ENCODE measurements at regions not wholly inside any gene's neighbourhood (a gene's known extent, or its start where the extent isn't known, plus 50 kb on each side); places are given as distances from the start of the nearest gene placed in this dataset.

DNA sequence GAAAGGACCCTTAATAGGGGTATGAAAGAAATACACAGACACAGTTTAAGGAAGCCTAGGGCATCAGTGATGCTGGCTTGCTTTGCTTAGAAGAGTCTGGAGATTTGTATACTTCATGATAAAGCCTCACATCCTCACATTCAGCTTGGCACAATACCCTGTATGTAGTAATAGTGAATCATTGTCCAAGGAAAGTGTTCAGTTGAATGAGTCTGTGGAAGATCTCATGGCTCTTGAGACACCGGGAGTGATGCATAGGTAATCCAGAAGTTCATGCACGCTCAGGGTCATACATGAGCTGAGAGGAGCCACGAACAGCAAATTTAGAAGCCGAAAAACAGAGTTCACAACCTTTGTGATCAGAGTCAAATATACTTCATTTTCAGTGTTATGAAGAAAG lies 537.2 kb upstream of the TMPRSS15 start:
- DNase-seq (ENCODE audit: low read depth in 2 of 3, low spot score in 1 of 3): no peak

- DNase-seq (ENCODE audit: low read depth in 2 of 3, low spot score in 1 of 3): no peak
Measured at GRCh38 chr21:18950045-18950740, 546.6 kb upstream of the TMPRSS15 start.

GRCh38 chr21:18951271-18952038 lies 547.9 kb upstream of the TMPRSS15 start:
- DNase-seq (ENCODE audit: low read depth in 2 of 3, low spot score in 1 of 3): no peak

- no peak for DNase-seq (ENCODE audit: low read depth in 2 of 3, low spot score in 1 of 3)
Measured at GRCh38 chr21:18954441-18954844, 550.9 kb upstream of the TMPRSS15 start.

- no peak for DNase-seq (ENCODE audit: low read depth in 2 of 3, low spot score in 1 of 3)
Measured at GRCh38 chr21:18959817-18960216, 556.2 kb upstream of the TMPRSS15 start.

DNA sequence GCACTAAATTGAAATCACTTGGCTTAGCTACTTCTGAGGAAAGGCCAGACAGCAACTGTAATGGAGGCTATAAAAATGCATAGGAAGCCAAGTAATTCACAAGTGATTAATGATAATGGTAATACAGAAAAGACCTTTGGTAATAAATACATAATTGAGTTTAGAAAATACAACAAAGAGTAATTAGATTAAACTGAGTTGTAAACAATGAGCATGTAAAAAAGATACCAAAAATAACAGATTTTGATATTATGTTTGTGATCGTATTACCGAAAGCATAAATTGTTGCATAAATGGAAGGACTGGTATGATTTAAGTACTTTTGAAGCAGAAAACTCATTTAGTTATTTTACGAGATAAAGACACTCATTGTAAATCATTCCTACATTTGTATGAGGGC lies 556.7 kb upstream of the TMPRSS15 start:
- DNase-seq (ENCODE audit: low read depth in 2 of 3, low spot score in 1 of 3): no peak

DNA sequence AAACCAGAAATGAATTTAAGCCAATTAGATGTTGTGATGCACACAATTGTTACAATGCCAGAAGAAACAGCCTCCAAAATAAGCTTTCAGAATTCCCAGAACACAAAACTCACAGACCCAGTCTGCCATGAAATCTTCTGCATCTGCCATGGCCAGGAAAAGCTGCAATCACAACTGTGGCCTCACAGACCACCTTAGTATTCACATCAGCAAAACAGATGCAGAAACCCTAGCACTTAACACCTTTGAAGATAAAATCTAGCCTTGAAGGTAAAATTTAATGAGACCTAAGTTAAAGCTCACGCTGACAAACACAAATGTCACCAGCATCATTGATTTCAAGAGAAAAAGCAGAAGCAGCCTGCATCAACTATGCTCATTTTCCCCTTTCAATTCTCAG lies 566.8 kb upstream of the TMPRSS15 start:
- DNase-seq (ENCODE audit: low read depth in 2 of 3, low spot score in 1 of 3): no peak

- DNase-seq (ENCODE audit: low read depth in 2 of 3, low spot score in 1 of 3): no peak
Measured at GRCh38 chr21:18970941-18971340, 567.4 kb upstream of the TMPRSS15 start.

- no peak for DNase-seq (ENCODE audit: low read depth in 2 of 3, low spot score in 1 of 3)
Measured at GRCh38 chr21:18985584-18985983, 582.0 kb upstream of the TMPRSS15 start.

DNA sequence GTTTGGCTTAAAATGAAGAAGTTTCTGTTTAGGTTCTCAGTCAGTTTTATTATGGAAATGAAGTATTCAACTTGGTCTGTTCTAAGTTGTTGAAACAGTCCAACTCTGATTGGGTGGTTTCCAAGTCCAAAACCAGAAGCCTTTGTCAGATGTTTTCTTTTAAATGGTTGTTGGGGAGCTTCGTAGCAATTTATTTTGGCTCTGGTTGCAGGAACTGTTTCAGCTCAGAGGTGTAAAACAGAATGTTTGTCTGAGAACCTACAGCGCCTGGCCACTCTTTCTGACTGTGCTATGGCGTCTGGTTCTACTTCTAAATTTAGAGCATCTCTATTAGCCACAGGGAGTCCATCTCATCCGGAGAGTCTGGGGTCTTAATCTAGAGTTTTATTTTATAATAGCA lies 582.6 kb upstream of the TMPRSS15 start:
- no peak for DNase-seq (ENCODE audit: low read depth in 2 of 3, low spot score in 1 of 3)

DNA sequence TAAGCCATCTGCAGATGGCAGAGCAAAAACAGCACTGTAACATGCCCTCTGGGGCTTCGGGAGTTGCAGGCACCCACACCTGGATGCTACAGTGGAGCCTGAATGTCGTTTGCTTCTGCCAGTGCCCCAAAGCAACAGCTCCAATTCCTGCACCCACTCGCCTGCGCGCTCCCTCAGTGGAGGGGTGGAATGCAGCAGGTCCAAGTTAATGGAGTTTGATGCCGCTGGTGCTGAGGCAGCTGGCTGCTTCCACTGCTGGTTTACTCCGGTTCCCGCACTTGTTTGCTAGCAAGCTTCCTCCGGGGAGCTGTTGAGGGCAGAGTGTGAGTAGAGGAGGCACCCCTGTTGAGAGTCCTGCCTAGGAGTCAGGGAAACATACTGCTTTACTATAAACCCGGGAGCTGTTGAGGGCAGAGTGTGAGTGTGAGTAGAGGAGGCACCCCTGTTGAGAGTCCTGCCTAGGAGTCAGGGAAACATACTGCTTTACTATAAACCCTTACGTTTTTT lies 584.0 kb upstream of the TMPRSS15 start:
- no peak for DNase-seq (ENCODE audit: low read depth in 2 of 3, low spot score in 1 of 3)

- no peak for DNase-seq (ENCODE audit: low read depth in 2 of 3, low spot score in 1 of 3)
Measured at GRCh38 chr21:18989953-18990495, 586.4 kb upstream of the TMPRSS15 start.

DNA sequence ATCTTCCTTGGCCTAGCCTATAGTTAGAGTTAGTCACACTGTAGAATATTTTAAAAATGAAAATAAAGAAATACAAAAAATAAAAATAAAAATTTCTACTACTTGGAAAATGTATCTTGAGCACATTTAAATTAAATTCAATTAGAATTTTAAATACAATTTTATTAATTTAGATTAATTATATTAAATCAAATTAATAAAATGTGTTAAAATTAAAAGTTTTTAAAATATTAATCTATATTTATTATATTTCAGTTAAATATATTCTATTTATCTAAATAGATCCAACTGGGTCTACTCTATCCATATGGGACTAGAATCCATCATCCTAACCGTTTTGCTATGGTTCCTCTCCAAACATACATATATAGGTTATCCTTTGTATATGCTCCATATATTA lies 588.3 kb upstream of the TMPRSS15 start:
- no peak for DNase-seq (ENCODE audit: low read depth in 2 of 3, low spot score in 1 of 3)

DNA sequence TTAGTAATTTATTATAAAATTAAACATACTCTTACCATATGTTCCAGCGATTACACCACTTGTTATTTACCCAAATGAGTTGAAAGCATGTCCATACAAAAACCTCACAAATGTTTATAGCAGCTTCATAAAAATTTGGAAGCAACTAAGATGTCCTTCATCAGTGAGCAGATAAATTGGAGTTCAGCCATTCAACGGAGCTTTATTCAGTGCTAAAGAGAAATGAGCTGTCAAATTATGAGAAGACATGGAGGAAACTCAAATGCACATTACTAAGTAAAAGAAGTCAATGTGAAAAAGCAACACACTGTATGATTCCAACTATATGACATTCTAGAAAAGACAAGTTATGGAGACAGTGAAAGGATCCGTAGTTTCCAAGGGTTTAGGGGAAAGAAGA lies 606.7 kb upstream of the TMPRSS15 start:
- no peak for DNase-seq (ENCODE audit: low read depth in 2 of 3, low spot score in 1 of 3)

GRCh38 chr21:19010996-19011395 lies 607.4 kb upstream of the TMPRSS15 start:
- no peak for DNase-seq (ENCODE audit: low read depth in 2 of 3, low spot score in 1 of 3)

- DNase-seq (ENCODE audit: low read depth in 2 of 3, low spot score in 1 of 3): no peak
Measured at GRCh38 chr21:19011451-19011850, 607.9 kb upstream of the TMPRSS15 start.

- no peak for DNase-seq (ENCODE audit: low read depth in 2 of 3, low spot score in 1 of 3)
Measured at GRCh38 chr21:19013916-19014315, 610.3 kb upstream of the TMPRSS15 start.

- no peak for DNase-seq (ENCODE audit: low read depth in 2 of 3, low spot score in 1 of 3)
Measured at GRCh38 chr21:19018529-19018928, 614.9 kb upstream of the TMPRSS15 start.

DNA sequence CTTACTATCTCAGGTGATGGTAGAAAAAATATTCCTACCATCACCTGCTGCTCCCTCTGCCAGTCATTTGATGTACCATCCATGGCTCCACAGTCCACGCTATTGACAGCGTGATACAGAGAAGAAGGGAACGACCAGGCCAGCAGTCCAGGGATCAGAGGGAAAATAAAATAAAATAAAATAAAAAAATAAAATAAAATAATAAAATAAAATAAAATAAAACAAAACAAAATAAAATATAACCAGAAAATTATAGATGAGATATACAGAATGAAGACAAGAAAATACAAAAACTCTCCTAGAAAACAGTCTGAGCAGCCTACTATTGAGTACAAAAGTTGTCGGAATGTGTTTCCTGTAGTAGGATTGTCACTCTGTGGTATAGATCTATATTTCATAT lies 619.4 kb upstream of the TMPRSS15 start:
- DNase-seq (ENCODE audit: low read depth in 2 of 3, low spot score in 1 of 3): no peak

GRCh38 chr21:19026911-19027310 lies 623.3 kb upstream of the TMPRSS15 start:
- no peak for DNase-seq (ENCODE audit: low read depth in 2 of 3, low spot score in 1 of 3)

- DNase-seq (ENCODE audit: low read depth in 2 of 3, low spot score in 1 of 3): no peak
Measured at GRCh38 chr21:19029816-19030215, 626.2 kb upstream of the TMPRSS15 start.

- DNase-seq (ENCODE audit: low read depth in 2 of 3, low spot score in 1 of 3): no peak
Measured at GRCh38 chr21:19031953-19032352, 628.4 kb upstream of the TMPRSS15 start.
